ENCODE measurements at regions not wholly inside any gene's neighbourhood (a gene's known extent, or its start where the extent isn't known, plus 50 kb on each side); places are given as distances from the start of the nearest gene placed in this dataset.

GRCh38 chr18:38170845-38171244 is 605.2 kb upstream of the CELF4 start:
- no peak for TF ChIP-seq FOS (IDR thresholded peaks at IDR 0.05; ENCODE audit: borderline replicate concordance, insufficient read depth, low read length)
- no peak for TF ChIP-seq CTCF (IDR thresholded peaks at IDR 0.05; ENCODE audit: extremely low read depth in 1 of 2, insufficient read depth in 1 of 2, low read depth in 1 of 2, low read length in 2 of 2)
- no peak for TF ChIP-seq MAX (IDR thresholded peaks at IDR 0.05; ENCODE audit: insufficient read depth, insufficient read length)
- no peak for TF ChIP-seq JUN (IDR thresholded peaks at IDR 0.05; ENCODE audit: borderline replicate concordance, insufficient read depth, insufficient read length, low read depth)
- no peak for TF ChIP-seq MYC (IDR thresholded peaks at IDR 0.05; ENCODE audit: low read depth, low read length)
- TF ChIP-seq EZH2 (IDR thresholded peaks at IDR 0.05; ENCODE audit: borderline replicate concordance, low read depth, low read length, severe bottlenecking), result no peak

Measured in endothelial cell of umbilical vein (primary cell).